GM12874 (cell line): ENCODE measurements at regions not wholly inside any gene's neighbourhood (a gene's known extent, or its start where the extent isn't known, plus 50 kb on each side); places are given as distances from the start of the nearest gene placed in this dataset.

Experiments used
- TF ChIP-seq, protein P1 (sequence below): IDR thresholded peaks from 2 replicates; pipeline ENCODE4 v1.5.1; 2011; ENCODE audit warnings: low read depth, mild to moderate bottlenecking, control low read depth, low read length, moderate library complexity; ENCODE audit not compliant: insufficient read depth

DNA sequence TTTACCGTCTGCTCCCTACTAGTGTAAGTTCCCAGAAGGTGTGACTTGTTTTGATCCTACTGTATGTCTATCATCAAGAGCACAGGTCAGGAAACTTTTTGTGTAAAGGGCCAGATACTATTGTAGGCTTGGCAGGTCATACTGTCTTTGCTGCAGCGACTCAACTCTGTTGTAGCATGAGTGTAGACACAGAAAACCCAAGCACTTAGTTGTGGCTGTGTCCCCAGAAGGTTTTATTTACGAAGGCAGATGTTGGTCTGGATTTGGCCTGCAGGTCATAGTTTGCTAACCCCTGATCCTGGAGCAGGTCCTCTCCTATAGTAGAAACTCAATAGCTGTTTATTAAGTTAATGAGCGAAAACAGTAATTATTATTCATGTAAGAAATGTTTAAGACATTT lies 365.9 kb upstream of the B3GALT2 start:
- TF ChIP-seq, protein P1, sequence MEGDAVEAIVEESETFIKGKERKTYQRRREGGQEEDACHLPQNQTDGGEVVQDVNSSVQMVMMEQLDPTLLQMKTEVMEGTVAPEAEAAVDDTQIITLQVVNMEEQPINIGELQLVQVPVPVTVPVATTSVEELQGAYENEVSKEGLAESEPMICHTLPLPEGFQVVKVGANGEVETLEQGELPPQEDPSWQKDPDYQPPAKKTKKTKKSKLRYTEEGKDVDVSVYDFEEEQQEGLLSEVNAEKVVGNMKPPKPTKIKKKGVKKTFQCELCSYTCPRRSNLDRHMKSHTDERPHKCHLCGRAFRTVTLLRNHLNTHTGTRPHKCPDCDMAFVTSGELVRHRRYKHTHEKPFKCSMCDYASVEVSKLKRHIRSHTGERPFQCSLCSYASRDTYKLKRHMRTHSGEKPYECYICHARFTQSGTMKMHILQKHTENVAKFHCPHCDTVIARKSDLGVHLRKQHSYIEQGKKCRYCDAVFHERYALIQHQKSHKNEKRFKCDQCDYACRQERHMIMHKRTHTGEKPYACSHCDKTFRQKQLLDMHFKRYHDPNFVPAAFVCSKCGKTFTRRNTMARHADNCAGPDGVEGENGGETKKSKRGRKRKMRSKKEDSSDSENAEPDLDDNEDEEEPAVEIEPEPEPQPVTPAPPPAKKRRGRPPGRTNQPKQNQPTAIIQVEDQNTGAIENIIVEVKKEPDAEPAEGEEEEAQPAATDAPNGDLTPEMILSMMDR: no peak

DNA sequence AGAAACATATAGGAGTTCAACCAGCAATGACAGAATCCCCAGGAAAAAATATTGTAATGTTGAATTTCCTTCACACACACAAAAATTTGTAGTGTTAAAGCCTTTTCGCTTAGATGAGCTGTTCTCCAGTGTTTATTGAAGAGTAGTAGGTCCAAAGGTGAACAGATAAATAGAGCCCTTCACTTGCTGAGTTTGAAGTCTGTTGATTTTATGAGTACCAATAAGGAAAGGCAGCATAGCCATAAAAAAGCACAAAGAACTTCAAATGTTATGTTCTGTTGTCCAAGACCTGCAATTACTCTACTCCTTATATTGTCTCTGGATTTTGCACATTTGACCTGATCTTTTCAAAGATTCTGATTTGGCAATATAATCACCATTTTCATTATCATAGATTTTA lies 362.7 kb upstream of the B3GALT2 start:
- TF ChIP-seq, protein P1: no peak

DNA sequence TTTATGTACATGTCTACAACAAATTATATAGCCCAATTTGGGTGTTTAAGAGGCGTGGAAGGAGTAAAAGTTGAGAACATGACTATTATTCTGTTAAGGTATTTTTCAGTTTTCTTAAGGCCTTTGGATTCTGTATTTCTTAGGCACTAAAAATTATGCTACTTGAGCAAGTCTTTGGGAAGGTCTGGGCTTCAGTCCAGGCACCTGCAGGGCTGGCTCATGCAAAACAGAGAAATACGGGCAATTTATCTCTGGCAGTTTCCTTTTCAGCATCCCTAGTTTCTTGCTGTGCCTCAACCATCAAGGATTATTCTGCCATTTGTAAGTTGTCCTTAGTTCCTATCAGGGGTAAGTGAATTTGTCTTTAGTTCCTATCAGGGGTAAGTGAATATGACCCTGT lies 358.8 kb upstream of the B3GALT2 start:
- TF ChIP-seq, protein P1: no peak

DNA sequence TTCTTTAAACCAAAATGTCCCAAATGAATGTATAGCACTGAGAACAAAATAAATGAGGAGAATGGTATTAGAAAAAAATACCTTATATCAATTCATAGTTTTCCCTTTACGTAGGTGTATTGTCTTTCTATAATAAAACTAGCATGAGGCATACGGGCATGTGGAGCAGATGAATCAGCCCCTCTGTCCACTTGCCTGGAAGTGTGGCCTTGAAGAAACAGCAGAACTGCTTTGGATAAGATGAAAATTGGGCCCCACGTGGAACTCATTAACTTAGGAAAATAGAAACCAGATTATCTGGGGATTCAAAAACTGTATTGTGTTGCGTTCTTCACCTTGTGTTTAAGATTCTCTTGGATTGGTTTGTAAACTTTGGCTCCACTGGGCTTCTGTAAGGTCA lies 356.8 kb upstream of the B3GALT2 start:
- TF ChIP-seq, protein P1: no peak

DNA sequence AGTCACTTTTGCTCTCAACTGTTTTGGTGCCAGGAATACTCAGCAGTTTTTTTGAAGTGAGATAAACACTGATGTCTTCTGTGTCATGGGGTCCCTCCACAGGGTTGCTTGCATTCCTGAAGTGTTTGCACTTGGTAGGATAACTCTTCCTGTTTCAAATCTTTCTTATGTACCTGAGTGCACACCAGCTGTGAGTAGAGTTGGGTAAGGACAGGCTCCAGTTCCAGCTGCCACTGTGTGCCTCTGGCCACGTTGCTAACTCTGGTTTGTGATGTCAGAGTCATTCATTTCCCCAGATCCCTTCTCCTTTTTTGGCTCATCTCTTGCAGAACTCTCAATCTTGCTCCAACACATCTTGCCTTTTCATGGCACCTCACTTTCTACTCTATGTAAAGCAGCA lies 356.3 kb upstream of the B3GALT2 start:
- TF ChIP-seq, protein P1: no peak

DNA sequence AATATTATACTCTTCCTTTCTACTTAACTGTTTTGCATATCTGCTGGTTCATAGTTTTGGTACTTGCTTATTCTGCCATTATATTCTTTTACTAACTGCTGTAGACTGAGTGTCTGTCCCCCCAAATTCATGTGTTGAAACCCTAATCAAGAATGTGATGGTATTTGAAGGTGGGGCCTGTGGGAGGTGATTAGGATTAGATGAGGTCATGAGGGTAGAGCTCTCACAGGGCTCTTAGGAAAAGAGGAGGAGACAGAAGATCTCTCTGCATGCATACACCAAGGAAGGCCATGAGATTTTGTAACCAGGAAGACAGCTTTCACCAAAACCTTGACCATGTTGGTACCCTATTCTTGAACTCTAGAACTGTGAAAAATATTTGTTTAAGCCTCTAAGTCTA lies 354.1 kb upstream of the B3GALT2 start:
- TF ChIP-seq, protein P1: no peak

DNA sequence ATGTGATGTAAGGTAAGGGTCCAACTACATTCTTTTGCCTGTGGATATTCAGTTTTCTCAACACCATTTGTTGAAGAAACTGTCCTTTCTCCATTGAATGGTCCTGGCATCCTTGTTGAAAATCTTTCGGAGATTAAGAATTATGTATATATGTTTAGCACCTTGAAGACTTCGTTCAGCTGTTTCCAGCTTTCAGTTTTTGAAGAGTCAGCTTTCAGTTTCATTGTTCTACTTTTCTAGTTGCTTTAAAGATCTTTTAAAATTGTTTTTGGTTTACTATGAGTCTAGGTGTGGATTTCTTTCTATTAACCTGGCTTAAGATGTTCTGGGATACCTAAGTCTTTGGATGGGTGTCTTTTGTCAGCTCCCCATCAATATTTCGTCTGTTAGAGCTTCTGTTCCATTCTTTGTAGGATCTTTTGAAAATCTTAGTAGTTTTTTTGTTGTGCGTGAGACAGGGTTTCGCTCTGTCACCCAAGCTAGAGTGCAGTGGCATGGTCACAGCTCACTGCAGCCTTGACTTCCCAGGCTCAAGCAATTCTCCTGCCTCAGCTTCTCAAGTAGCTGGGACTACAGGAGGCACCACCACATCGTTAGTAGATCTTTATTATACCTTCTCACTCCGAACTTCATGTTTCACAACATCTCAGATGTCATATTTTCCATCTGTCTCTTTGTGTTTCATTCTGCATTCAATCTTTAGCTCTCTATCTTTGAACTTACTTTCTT lies 353.5 kb upstream of the B3GALT2 start:
- TF ChIP-seq, protein P1: no peak
